ENCODE measurements at regions not wholly inside any gene's neighbourhood (a gene's known extent, or its start where the extent isn't known, plus 50 kb on each side); places are given as distances from the start of the nearest gene placed in this dataset.

GRCh38 chr4:114062499-114062898 lies 83.1 kb upstream of the ARSJ start:
- Mint-ChIP-seq H3K27me3 (peaks cover 0 to 9% of the 10 kb centered on the region in 2 donors), H3K27ac (no peak overlapping the region), H3K4me1 (ENCODE audit: low read depth in 2 of 2) (no peaks in the 10 kb centered on the region), H3K9me3 (no peaks in the 10 kb centered on the region), H3K36me3 (ENCODE audit: insufficient read depth) (no peaks in the 10 kb centered on the region), H3K4me3 (no peak overlapping the region)
- DNase-seq (no peak), ATAC-seq (replicated peaks) (no peak)

DNA sequence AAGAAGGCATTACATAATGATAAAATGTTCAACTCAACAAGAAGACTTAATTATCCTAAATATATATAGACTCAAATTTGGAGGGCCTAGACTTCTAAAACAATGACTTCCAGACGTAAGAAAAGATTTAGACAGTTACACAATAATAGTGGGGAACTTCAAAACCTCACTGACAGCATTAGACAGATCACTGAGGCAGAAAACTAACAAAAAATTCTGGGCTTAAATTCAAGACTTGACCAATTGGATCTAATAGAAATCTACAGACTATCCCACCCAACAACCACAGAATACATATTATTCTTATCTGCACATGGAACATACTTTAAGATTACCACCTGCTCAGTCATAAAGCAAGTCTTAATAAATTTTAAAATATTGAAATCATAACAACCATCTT lies 93.3 kb upstream of the ARSJ start:
- Mint-ChIP-seq H3K4me1 (ENCODE audit: low read depth in 2 of 2) (peaks cover 0 to 5% of the 10 kb centered on the region in 2 donors), H3K27me3 (peaks cover 13 to 22% of the 10 kb centered on the region in 2 donors), H3K4me3 (no peak overlapping the region), H3K9me3 (no peaks in the 10 kb centered on the region), H3K27ac (no peak overlapping the region), H3K36me3 (ENCODE audit: insufficient read depth) (no peaks in the 10 kb centered on the region)
- no peak for DNase-seq
- ATAC-seq (replicated peaks) = no peak

GRCh38 chr4:114076899-114077570 lies 97.6 kb upstream of the ARSJ start:
- Mint-ChIP-seq H3K9me3 (no peaks in the 10 kb centered on the region), H3K4me1 (ENCODE audit: low read depth in 2 of 2) (no peaks in the 10 kb centered on the region), H3K27ac (no peak overlapping the region), H3K27me3 (peaks cover 6 to 13% of the 10 kb centered on the region in 2 donors), H3K4me3 (no peak overlapping the region), H3K36me3 (ENCODE audit: insufficient read depth) (no peaks in the 10 kb centered on the region)
- no peak for DNase-seq
- ATAC-seq (replicated peaks) = no peak

DNA sequence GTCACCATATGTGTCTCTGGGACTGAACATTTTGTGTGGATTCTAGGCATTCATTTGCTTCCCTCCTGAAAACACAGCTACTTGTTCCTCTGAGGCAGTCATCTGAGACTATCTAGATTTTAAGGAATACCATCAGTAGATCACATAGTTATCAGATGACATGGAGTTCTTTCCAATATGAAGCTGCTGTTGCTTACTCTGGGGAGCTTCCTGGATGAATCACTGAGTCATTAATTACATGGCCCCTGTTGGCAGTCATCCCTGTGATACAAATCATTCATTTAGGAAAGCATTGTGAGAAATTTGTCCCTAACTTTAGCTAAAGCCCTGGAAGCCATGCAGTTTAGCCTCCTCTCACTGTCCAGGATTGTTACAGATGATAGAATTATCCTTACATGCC lies 98.2 kb upstream of the ARSJ start:
- Mint-ChIP-seq H3K27ac (no peak overlapping the region), H3K4me1 (ENCODE audit: low read depth in 2 of 2) (peaks cover 0 to 2% of the 10 kb centered on the region in 2 donors), H3K36me3 (ENCODE audit: insufficient read depth) (no peaks in the 10 kb centered on the region), H3K4me3 (no peak overlapping the region), H3K27me3 (peaks cover 10 to 18% of the 10 kb centered on the region in 2 donors), H3K9me3 (no peaks in the 10 kb centered on the region)
- no peak for ATAC-seq (replicated peaks)
- DNase-seq = no peak

DNA sequence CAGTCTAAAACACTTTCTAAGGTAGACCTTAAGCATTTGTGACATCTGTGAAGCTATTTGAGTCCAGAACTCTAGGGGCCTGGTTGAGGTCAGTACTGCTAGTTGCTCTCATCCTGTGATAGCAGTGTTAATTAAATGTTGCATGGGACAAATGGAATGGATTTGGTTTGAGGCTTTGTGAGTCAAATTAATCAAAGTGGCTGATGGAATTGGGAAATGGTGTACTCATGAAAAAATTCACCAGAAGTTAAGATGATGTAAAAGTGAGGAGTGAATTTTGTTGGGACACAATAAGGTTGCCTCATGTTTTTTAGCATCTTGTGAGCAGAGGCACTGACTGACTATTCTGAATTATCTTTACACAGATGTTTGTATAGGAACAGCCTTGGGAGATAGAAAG lies 99.2 kb upstream of the ARSJ start:
- ATAC-seq (replicated peaks) = no peak
- no peak overlapping the region for H3K4me3 Mint-ChIP-seq
- peaks cover 12% of the 10 kb centered on the region in 2 donors for H3K27me3 Mint-ChIP-seq
- DNase-seq = no peak
- peaks cover 0 to 2% of the 10 kb centered on the region in 2 donors for H3K4me1 Mint-ChIP-seq (ENCODE audit: low read depth in 2 of 2)
- no peaks in the 10 kb centered on the region for H3K36me3 Mint-ChIP-seq (ENCODE audit: insufficient read depth)
- no peaks in the 10 kb centered on the region for H3K9me3 Mint-ChIP-seq
- H3K27ac Mint-ChIP-seq = no peak overlapping the region

- H3K27ac Mint-ChIP-seq = no peak overlapping the region
- no peaks in the 10 kb centered on the region for H3K36me3 Mint-ChIP-seq (ENCODE audit: insufficient read depth)
- H3K9me3 Mint-ChIP-seq = no peaks in the 10 kb centered on the region
- H3K27me3 Mint-ChIP-seq = peaks cover 8 to 23% of the 10 kb centered on the region in 2 donors
- DNase-seq = no peak
- H3K4me1 Mint-ChIP-seq (ENCODE audit: low read depth in 2 of 2) = peaks cover 0 to 2% of the 10 kb centered on the region in 2 donors
- no peak overlapping the region for H3K4me3 Mint-ChIP-seq
- no peak for ATAC-seq (replicated peaks)
Measured at GRCh38 chr4:114081783-114082182, 102.3 kb upstream of the ARSJ start.

GRCh38 chr4:114082348-114082747 lies 102.9 kb upstream of the ARSJ start:
- no peak for DNase-seq
- Mint-ChIP-seq H3K36me3 (ENCODE audit: insufficient read depth) (no peaks in the 10 kb centered on the region), H3K9me3 (no peaks in the 10 kb centered on the region), H3K4me3 (no peak overlapping the region), H3K4me1 (ENCODE audit: low read depth in 2 of 2) (peaks cover 0 to 2% of the 10 kb centered on the region in 2 donors), H3K27me3 (peaks cover 8 to 27% of the 10 kb centered on the region in 2 donors), H3K27ac (no peak overlapping the region)
- no peak for ATAC-seq (replicated peaks)

DNA sequence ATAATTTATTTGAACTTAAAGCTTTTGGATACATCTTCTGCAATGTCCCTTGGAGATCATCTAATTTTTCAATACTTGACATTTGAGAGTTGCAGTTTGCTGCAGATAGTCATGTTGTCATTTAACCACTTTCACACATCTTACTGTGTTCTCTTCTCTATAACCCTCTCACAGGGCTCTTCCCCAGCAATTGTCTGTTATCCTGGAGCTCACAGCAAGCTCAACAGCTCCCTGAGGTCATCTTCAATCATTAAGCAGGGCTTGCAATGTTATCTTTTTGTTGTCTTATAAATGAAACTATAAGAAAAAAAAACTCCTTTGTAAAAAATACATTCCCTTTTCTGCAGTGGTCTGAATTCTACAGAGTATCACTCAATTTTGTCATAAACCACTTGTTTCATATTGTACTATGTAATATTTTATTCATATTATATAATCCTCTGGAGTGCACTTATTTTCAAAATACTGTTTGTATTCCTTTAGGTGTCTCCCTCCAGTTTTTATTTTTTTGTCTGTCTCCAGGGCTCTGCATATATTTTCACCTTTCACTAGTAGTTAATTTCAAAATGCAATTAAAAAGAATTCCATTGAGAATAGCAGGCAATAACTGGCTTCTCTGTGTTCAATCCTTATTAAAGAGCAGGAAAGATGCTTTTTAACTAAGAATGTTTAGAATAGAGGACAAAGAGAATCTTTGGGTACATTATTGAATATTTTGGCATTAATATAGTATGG lies 106.3 kb upstream of the ARSJ start:
- peaks cover 0 to 1% of the 10 kb centered on the region in 2 donors for H3K9me3 Mint-ChIP-seq
- H3K27ac Mint-ChIP-seq = no peak overlapping the region
- no peak for ATAC-seq (replicated peaks)
- no peaks in the 10 kb centered on the region for H3K36me3 Mint-ChIP-seq (ENCODE audit: insufficient read depth)
- peaks cover 0 to 2% of the 10 kb centered on the region in 2 donors for H3K4me1 Mint-ChIP-seq (ENCODE audit: low read depth in 2 of 2)
- no peak overlapping the region for H3K4me3 Mint-ChIP-seq
- H3K27me3 Mint-ChIP-seq = peaks cover 15 to 47% of the 10 kb centered on the region in 2 donors
- DNase-seq = no peak

DNA sequence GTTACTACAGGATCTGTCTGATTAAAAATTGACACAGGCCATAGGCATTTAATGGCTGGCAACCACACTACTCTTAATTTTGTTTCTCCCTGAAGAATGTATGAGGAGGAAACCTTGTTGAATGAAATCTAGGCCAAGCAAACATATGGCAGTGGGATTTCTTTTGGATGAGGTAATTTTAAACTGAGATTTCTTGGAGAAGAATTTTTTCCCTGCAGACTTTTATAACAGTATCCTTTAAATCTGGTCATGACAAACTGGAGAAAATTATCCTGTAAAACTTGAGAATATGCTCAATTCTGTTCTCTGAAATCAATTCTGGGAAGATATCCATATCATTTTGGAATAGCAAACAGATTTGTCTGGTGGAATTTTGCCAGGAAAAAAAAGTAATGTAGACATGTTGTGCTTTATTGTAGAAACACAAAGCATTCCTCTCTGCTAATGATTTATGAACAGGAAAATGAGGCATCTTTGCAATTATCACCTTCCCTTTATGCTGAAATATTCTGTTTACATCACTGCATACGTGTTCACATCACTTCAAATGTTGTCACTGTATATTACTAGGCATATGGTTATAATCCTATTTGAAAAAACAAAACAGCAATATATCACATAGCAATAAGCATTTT lies 108.3 kb upstream of the ARSJ start:
- no peaks in the 10 kb centered on the region for H3K36me3 Mint-ChIP-seq (ENCODE audit: insufficient read depth)
- H3K4me3 Mint-ChIP-seq = no peak overlapping the region
- peaks cover 9 to 42% of the 10 kb centered on the region in 2 donors for H3K27me3 Mint-ChIP-seq
- peaks cover 0 to 1% of the 10 kb centered on the region in 2 donors for H3K9me3 Mint-ChIP-seq
- DNase-seq (no peak), ATAC-seq (replicated peaks) (no peak)
- H3K27ac Mint-ChIP-seq = no peak overlapping the region
- H3K4me1 Mint-ChIP-seq (ENCODE audit: low read depth in 2 of 2) = no peaks in the 10 kb centered on the region

DNA sequence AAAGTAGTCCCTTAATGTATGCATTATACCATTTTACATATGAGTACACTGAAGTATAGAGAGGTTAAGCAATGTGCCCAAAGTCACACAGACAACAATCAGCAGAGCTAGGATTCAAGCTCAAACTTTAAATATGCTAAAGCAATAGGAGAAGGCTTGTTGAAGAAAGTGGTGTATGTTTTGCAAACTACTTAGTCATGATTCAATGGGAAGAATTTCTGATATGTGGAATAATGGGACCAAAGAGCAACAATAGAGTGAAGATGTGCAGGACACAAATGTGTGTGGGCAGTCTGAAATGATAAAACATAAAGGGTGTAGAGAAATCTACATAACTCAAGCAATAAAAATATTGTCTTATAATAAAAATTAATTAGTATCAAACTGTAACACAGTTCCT lies 109.0 kb upstream of the ARSJ start:
- no peaks in the 10 kb centered on the region for H3K36me3 Mint-ChIP-seq (ENCODE audit: insufficient read depth)
- DNase-seq (no peak), ATAC-seq (replicated peaks) (no peak)
- H3K4me3 Mint-ChIP-seq = no peak overlapping the region
- peaks cover 0 to 1% of the 10 kb centered on the region in 2 donors for H3K9me3 Mint-ChIP-seq
- no peak overlapping the region for H3K27ac Mint-ChIP-seq
- no peaks in the 10 kb centered on the region for H3K4me1 Mint-ChIP-seq (ENCODE audit: low read depth in 2 of 2)
- peaks cover 7 to 35% of the 10 kb centered on the region in 2 donors for H3K27me3 Mint-ChIP-seq

- peaks cover 13 to 32% of the 10 kb centered on the region in 2 donors for H3K27me3 Mint-ChIP-seq
- DNase-seq (no peak), ATAC-seq (replicated peaks) (no peak)
- H3K9me3 Mint-ChIP-seq = peaks cover 0 to 1% of the 10 kb centered on the region in 2 donors
- H3K27ac Mint-ChIP-seq = no peak overlapping the region
- H3K4me1 Mint-ChIP-seq (ENCODE audit: low read depth in 2 of 2) = no peaks in the 10 kb centered on the region
- peaks cover 2% of the 10 kb centered on the region for H3K36me3 Mint-ChIP-seq (ENCODE audit: insufficient read depth)
- no peak overlapping the region for H3K4me3 Mint-ChIP-seq
Measured at GRCh38 chr4:114091546-114091945, 112.1 kb upstream of the ARSJ start.

- DNase-seq (no peak), ATAC-seq (replicated peaks) (no peak)
- H3K27ac Mint-ChIP-seq = no peak overlapping the region
- H3K4me3 Mint-ChIP-seq = no peak overlapping the region
- peaks cover 13 to 21% of the 10 kb centered on the region in 2 donors for H3K27me3 Mint-ChIP-seq
- H3K36me3 Mint-ChIP-seq (ENCODE audit: insufficient read depth) = peaks cover 2% of the 10 kb centered on the region
- peaks cover 0 to 1% of the 10 kb centered on the region in 2 donors for H3K9me3 Mint-ChIP-seq
- no peaks in the 10 kb centered on the region for H3K4me1 Mint-ChIP-seq (ENCODE audit: low read depth in 2 of 2)
Measured at GRCh38 chr4:114093221-114093715, 113.8 kb upstream of the ARSJ start.

DNA sequence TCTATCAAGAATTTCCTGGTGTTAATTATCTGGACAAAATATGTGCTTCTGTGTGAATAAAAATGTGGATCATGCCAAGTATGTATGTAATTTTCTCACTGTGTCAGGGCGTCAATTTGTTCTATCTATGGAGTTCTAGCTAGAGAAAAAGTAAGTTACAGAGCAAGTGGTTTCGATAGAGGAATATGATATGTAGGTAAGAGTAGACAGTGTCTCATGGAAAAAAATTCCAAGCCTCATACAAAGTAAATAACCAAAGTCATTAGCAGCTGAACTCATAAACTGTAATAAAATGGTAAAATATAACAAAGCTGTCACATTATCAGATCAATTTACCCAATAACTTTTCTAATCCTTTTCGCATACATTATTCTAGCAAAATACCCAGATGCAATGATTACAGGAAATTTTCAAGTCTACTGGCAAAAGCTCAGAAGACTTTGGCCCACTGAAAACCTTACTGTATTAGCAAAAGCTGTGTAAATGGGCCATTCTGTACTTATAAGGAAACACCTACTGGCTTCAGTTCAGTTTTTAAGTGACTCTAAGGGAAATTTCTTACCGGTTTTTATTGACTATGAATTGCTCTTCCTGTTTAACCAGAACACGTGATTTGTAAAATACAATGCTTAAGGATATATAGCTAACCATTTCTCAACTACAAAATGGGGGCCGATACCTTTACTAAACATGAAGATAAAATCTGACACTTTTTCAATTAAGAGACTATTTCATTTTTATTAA lies 121.0 kb upstream of the ARSJ start:
- DNase-seq = no peak
- Mint-ChIP-seq H3K4me1 (ENCODE audit: low read depth in 2 of 2) (peaks cover 0 to 2% of the 10 kb centered on the region in 2 donors), H3K4me3 (no peak overlapping the region), H3K27ac (no peak overlapping the region), H3K9me3 (no peaks in the 10 kb centered on the region), H3K27me3 (peaks cover 12 to 16% of the 10 kb centered on the region in 2 donors), H3K36me3 (ENCODE audit: insufficient read depth) (no peaks in the 10 kb centered on the region)
- no peak for ATAC-seq (replicated peaks)
